Mesenchymal stem cell (in vitro differentiated cells and primary cell): ENCODE measurements at regions not wholly inside any gene's neighbourhood (a gene's known extent, or its start where the extent isn't known, plus 50 kb on each side); places are given as distances from the start of the nearest gene placed in this dataset.

ENCODE experiments used
- DNase-seq: peaks from one replicate; pipeline ENCODE4 v3.0.0-alpha.2; 2013
- H2AFZ ChIP-seq: one replicate; pipeline ENCODE4 v1.6.1; 2013; ENCODE audit warnings: low read depth, mild to moderate bottlenecking, control low read depth, inconsistent platforms, low read length, moderate library complexity
- H2AK5ac ChIP-seq: 2 replicates; pipeline ENCODE4 v1.6.1; 2013; ENCODE audit warnings: low read length, moderate library complexity, mild to moderate bottlenecking, inconsistent platforms; ENCODE audit not compliant: severe bottlenecking
- H2BK120ac ChIP-seq: one replicate; pipeline ENCODE4 v1.6.1; 2013; ENCODE audit warnings: low read depth, mild to moderate bottlenecking, inconsistent platforms, low read length, moderate library complexity
- H2BK12ac ChIP-seq, 2 experiments: one replicate each; pipeline ENCODE4 v1.6.1; 2013; ENCODE audit warnings: inconsistent platforms in 2 of 2, low read length in 2 of 2, mild to moderate bottlenecking in 2 of 2, moderate library complexity in 2 of 2, control low read depth in 1 of 2
- H2BK15ac ChIP-seq: one replicate; pipeline ENCODE4 v1.6.1; 2013; ENCODE audit warnings: mild to moderate bottlenecking, low read depth, inconsistent platforms; ENCODE audit not compliant: poor library complexity, severe bottlenecking
- H2BK5ac ChIP-seq: 2 replicates; pipeline ENCODE4 v1.6.1; 2013; ENCODE audit warnings: low read depth, mild to moderate bottlenecking, low read length, control low read depth, inconsistent platforms; ENCODE audit not compliant: poor library complexity, severe bottlenecking
- H3K14ac ChIP-seq, 2 experiments: one replicate each; pipeline ENCODE4 v1.6.1; 2013; ENCODE audit warnings: inconsistent platforms in 2 of 2, low read length in 2 of 2, control low read depth in 1 of 2, mild to moderate bottlenecking in 1 of 2, moderate library complexity in 1 of 2
- H3K18ac ChIP-seq, 2 experiments: one replicate each; pipeline ENCODE4 v1.6.1; 2013; ENCODE audit warnings: inconsistent platforms in 2 of 2, low read length in 2 of 2, control low read depth in 1 of 2, low read depth in 1 of 2, mild to moderate bottlenecking in 1 of 2
- H3K23ac ChIP-seq, 2 experiments: one replicate each; pipeline ENCODE4 v1.6.1; 2013; ENCODE audit warnings: inconsistent platforms in 2 of 2, low read length in 2 of 2, mild to moderate bottlenecking in 2 of 2, moderate library complexity in 2 of 2, control low read depth in 1 of 2
- H3K27ac ChIP-seq: 2 replicates; pipeline ENCODE4 v1.5.1; 2013; ENCODE audit warnings: mild to moderate bottlenecking, moderate library complexity, low read length, control low read depth, inconsistent platforms; ENCODE audit not compliant: poor library complexity, severe bottlenecking
- H3K27me3 ChIP-seq, 2 experiments: 2 replicates each; pipeline versions ENCODE4 v1.6.1 to v1.7.0; 2013; ENCODE audit warnings: low read length in 2 of 2, mild to moderate bottlenecking in 2 of 2, moderate library complexity in 2 of 2, control low read depth in 1 of 2, inconsistent platforms in 1 of 2; ENCODE audit not compliant: control insufficient read depth in 1 of 2, insufficient read depth in 1 of 2
- H3K36me3 ChIP-seq, 2 experiments: 2 replicates each; pipeline versions ENCODE4 v1.6.1 to v1.7.0; 2013; ENCODE audit warnings: low read length in 2 of 2, control low read depth in 1 of 2, inconsistent platforms in 1 of 2, low read depth in 1 of 2, mild to moderate bottlenecking in 1 of 2; ENCODE audit not compliant: insufficient read depth in 2 of 2, control insufficient read depth in 1 of 2
- H3K4ac ChIP-seq, 2 experiments: one replicate each; pipeline ENCODE4 v1.6.1; 2013; ENCODE audit warnings: inconsistent platforms in 2 of 2, low read length in 2 of 2, mild to moderate bottlenecking in 2 of 2, moderate library complexity in 2 of 2, control low read depth in 1 of 2, low read depth in 1 of 2
- H3K4me1 ChIP-seq: 2 replicates; pipeline ENCODE4 v1.6.1; 2013; ENCODE audit warnings: low read depth, low read length, control low read depth; ENCODE audit not compliant: control insufficient read depth, insufficient read depth
- H3K4me2 ChIP-seq: 2 replicates; pipeline ENCODE4 v1.6.1; 2013; ENCODE audit warnings: low read length, mild to moderate bottlenecking, inconsistent platforms; ENCODE audit not compliant: poor library complexity, severe bottlenecking
- H3K4me3 ChIP-seq, 2 experiments: 2 replicates each; pipeline versions ENCODE4 v1.5.1 to v1.7.0; 2013; ENCODE audit warnings: low read length in 2 of 2, mild to moderate bottlenecking in 2 of 2, control low read depth in 1 of 2, low read depth in 1 of 2; ENCODE audit not compliant: insufficient read depth in 1 of 2
- H3K79me1 ChIP-seq: replicated peaks from 2 replicates; pipeline ENCODE4 v1.6.1; 2013; ENCODE audit warnings: mild to moderate bottlenecking, control low read depth, low read length, inconsistent platforms; ENCODE audit not compliant: poor library complexity, severe bottlenecking
- H3K9ac ChIP-seq: 2 replicates; pipeline ENCODE4 v1.7.0; 2013; ENCODE audit warnings: mild to moderate bottlenecking, low read length, moderate library complexity
- H3K9me3 ChIP-seq: 2 replicates; pipeline ENCODE4 v1.7.0; 2013; ENCODE audit warnings: mild to moderate bottlenecking, low read length; ENCODE audit not compliant: control insufficient read depth
- H4K8ac ChIP-seq: one replicate; pipeline ENCODE4 v1.6.1; 2013; ENCODE audit warnings: inconsistent platforms, mild to moderate bottlenecking, low read length, moderate library complexity
- H4K91ac ChIP-seq: one replicate; pipeline ENCODE4 v1.6.1; 2013; ENCODE audit warnings: mild to moderate bottlenecking, low read length, inconsistent platforms
- WGBS: methylation state at CpG from one replicate; pipeline ENCODE4 v1.1.7; 2013; ENCODE audit warnings: mixed read lengths; 5-methylcytosine and 5-hydroxymethylcytosine counted together

DNA sequence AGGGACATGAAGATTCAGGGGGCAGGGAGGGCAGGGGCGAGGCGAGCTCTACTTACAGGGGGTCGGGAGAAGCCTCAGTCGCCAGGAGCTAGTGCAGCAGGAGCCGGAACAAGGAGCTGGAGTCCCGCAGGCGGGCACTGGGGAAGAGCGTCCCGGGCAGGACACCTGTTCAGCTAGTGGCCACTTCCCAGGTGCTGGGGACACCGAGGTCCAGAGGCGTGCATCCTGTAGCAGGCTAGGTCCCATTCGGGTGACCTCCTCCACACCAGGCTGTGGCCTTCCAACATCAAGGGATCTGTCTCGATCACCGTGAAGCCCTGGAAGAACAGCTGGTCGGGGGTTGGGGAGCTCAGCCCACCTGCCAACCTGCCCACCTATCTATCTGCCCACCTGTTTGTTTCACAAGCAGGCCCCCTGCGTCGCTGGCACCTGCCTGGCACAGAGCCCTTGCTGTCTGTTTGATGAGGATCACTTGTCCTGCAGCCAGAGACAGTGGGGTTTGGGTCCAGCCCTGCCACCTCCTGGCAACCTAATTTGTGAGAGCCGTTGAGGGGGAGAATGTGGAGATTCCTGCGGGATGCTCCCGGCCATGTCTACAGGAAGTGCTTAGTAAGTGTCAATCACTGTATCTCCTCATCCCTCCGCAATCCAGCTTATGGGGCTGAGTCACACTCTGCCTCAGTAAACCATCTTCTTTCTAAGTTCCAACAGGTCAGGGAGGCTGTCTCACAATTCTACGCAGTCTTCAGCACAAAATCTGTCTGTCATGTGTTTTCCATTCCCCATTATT lies 940.9 kb downstream of the BRD1 start:
- Histone ChIP-seq H3K79me1 (no peaks in the 10 kb centered on the region), H3K36me3 (peaks cover 0 to 3% of the 10 kb centered on the region in 2 experiments), H3K4me3 (no peak overlapping the region), H3K4me1 (no peaks in the 10 kb centered on the region), H3K14ac (no peak overlapping the region), H3K4ac (no peak overlapping the region), H4K91ac (no peak overlapping the region), H3K18ac (no peak overlapping the region), H2BK12ac (no peak overlapping the region), H3K27ac (no peak overlapping the region), H3K9me3 (peaks cover 2% of the 10 kb centered on the region), H3K9ac (no peak overlapping the region), H2BK5ac (no peak overlapping the region), H3K23ac (no peak overlapping the region), H3K4me2 (no peak overlapping the region), H3K27me3 (no peaks in the 10 kb centered on the region), H4K8ac (no peak overlapping the region), H2AFZ (no peak overlapping the region), H2AK5ac (no peak overlapping the region), H2BK120ac (no peak overlapping the region), H2BK15ac (no peak overlapping the region)
- 76% methylated on average over 22 of the region's 22 CpGs for WGBS
- no peak for DNase-seq

- Histone ChIP-seq H2BK120ac (no peak overlapping the region), H3K27me3 (no peaks in the 10 kb centered on the region), H3K4me3 (no peak overlapping the region), H3K14ac (no peak overlapping the region), H3K18ac (no peak overlapping the region), H3K23ac (no peak overlapping the region), H3K36me3 (peaks cover 0 to 3% of the 10 kb centered on the region in 2 experiments), H3K27ac (no peak overlapping the region), H3K9me3 (no peaks in the 10 kb centered on the region), H3K4ac (no peak overlapping the region), H2BK15ac (no peak overlapping the region), H3K4me2 (no peak overlapping the region), H4K91ac (no peak overlapping the region), H4K8ac (no peak overlapping the region), H2AK5ac (no peak overlapping the region), H3K9ac (no peak overlapping the region), H3K4me1 (no peaks in the 10 kb centered on the region), H2BK12ac (no peak overlapping the region), H2BK5ac (no peak overlapping the region), H3K79me1 (no peaks in the 10 kb centered on the region), H2AFZ (no peak overlapping the region)
- DNase-seq = no peak
- WGBS = 70% methylated on average over 8 of the region's 9 CpGs
Observed at GRCh38 chr22:48885919-48886305, 941.8 kb downstream of the BRD1 start.

- Histone ChIP-seq H3K4ac (no peak overlapping the region), H2BK15ac (no peak overlapping the region), H3K36me3 (peaks cover 0 to 3% of the 10 kb centered on the region in 2 experiments), H3K23ac (no peak overlapping the region), H3K79me1 (no peaks in the 10 kb centered on the region), H3K27ac (no peak overlapping the region), H3K9ac (no peak overlapping the region), H2AFZ (no peak overlapping the region), H3K18ac (no peak overlapping the region), H2BK12ac (no peak overlapping the region), H3K14ac (no peak overlapping the region), H2BK120ac (no peak overlapping the region), H3K4me3 (no peak overlapping the region), H3K4me1 (no peaks in the 10 kb centered on the region), H3K27me3 (no peaks in the 10 kb centered on the region), H3K4me2 (no peak overlapping the region), H2BK5ac (no peak overlapping the region), H4K91ac (no peak overlapping the region), H4K8ac (no peak overlapping the region), H3K9me3 (no peaks in the 10 kb centered on the region), H2AK5ac (no peak overlapping the region)
- DNase-seq = no peak
- WGBS = 79% methylated on average over 18 of the region's 18 CpGs
Observed at GRCh38 chr22:48885271-48885918, 942.3 kb downstream of the BRD1 start.

DNA sequence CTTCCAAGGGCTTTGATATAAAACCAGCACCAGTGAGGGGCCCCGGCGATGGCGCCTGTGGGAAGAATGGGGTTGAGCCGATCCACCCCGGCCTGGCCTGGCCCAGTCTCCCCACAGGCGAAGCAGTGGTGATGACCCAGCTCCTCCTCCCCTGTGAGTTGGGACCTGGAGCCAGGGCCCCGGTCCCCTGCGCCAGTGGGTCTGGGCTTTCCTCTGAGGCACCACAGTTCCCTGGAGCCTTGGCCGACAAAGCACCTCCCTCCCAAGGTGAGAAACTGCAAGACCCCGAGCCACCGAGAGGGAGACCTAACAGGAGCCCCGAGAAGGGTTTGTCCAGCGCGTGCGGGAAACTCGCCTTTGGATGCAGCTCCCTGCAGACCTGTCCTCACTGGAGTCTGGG lies 942.9 kb downstream of the BRD1 start:
- H3K4ac ChIP-seq = no peak overlapping the region
- H2BK120ac ChIP-seq = no peak overlapping the region
- H3K4me2 ChIP-seq = no peak overlapping the region
- no peak overlapping the region for H2AFZ ChIP-seq
- H3K4me3 ChIP-seq = no peak overlapping the region
- H3K27me3 ChIP-seq = no peaks in the 10 kb centered on the region
- no peak overlapping the region for H4K8ac ChIP-seq
- H2BK5ac ChIP-seq = no peak overlapping the region
- 93% methylated on average over 16 of the region's 16 CpGs for WGBS
- no peaks in the 10 kb centered on the region for H3K4me1 ChIP-seq
- no peak overlapping the region for H2BK12ac ChIP-seq
- H3K23ac ChIP-seq = no peak overlapping the region
- H4K91ac ChIP-seq = no peak overlapping the region
- H3K9ac ChIP-seq = no peak overlapping the region
- no peaks in the 10 kb centered on the region for H3K9me3 ChIP-seq
- H3K36me3 ChIP-seq = peaks cover 0 to 3% of the 10 kb centered on the region in 2 experiments
- no peak overlapping the region for H2BK15ac ChIP-seq
- H3K14ac ChIP-seq = no peak overlapping the region
- no peak overlapping the region for H3K27ac ChIP-seq
- DNase-seq = no peak
- no peak overlapping the region for H3K18ac ChIP-seq
- H3K79me1 ChIP-seq = no peaks in the 10 kb centered on the region
- H2AK5ac ChIP-seq = no peak overlapping the region
